ENCODE measurements at regions not wholly inside any gene's neighbourhood (a gene's known extent, or its start where the extent isn't known, plus 50 kb on each side); places are given as distances from the start of the nearest gene placed in this dataset.

GRCh38 chr9:89748021-89748670 lies 143.3 kb downstream of the GADD45G start:
- DNase-seq = no peak

- no peak for DNase-seq
Measured at GRCh38 chr9:89748831-89749499, 144.2 kb downstream of the GADD45G start.

GRCh38 chr9:89749500-89750116 lies 144.8 kb downstream of the GADD45G start:
- DNase-seq = no peak

- DNase-seq = no peak
Measured at GRCh38 chr9:89750117-89750791, 145.4 kb downstream of the GADD45G start.

GRCh38 chr9:89751079-89751825 lies 146.4 kb downstream of the GADD45G start:
- DNase-seq = no peak

- no peak for DNase-seq
Measured at GRCh38 chr9:89752154-89752553, 147.3 kb downstream of the GADD45G start.

- no peak for DNase-seq
Measured at GRCh38 chr9:89753472-89754055, 148.8 kb downstream of the GADD45G start.

- DNase-seq = no peak
Measured at GRCh38 chr9:89754193-89754592, 149.4 kb downstream of the GADD45G start.

- no peak for DNase-seq
Measured at GRCh38 chr9:89755821-89756220, 151.0 kb downstream of the GADD45G start.

- DNase-seq = no peak
Measured at GRCh38 chr9:89756891-89757537, 152.2 kb downstream of the GADD45G start.

- DNase-seq = no peak
Measured at GRCh38 chr9:89757776-89758528, 153.1 kb downstream of the GADD45G start.

- no peak for DNase-seq
Measured at GRCh38 chr9:89759572-89759971, 154.8 kb downstream of the GADD45G start.

- DNase-seq = no peak
Measured at GRCh38 chr9:89760123-89760522, 155.3 kb downstream of the GADD45G start.

- no peak for DNase-seq
Measured at GRCh38 chr9:89764217-89764616, 159.4 kb downstream of the GADD45G start.

- DNase-seq = no peak
Measured at GRCh38 chr9:89765211-89765946, 160.6 kb downstream of the GADD45G start.

- DNase-seq = no peak
Measured at GRCh38 chr9:89766991-89767390, 162.2 kb downstream of the GADD45G start.

GRCh38 chr9:89768051-89768450 lies 163.2 kb downstream of the GADD45G start:
- DNase-seq = no peak

GRCh38 chr9:89768650-89769071 lies 163.8 kb downstream of the GADD45G start:
- no peak for DNase-seq

GRCh38 chr9:89770531-89771174 lies 165.8 kb downstream of the GADD45G start:
- no peak for DNase-seq

GRCh38 chr9:89771205-89771604 lies 166.4 kb downstream of the GADD45G start:
- DNase-seq = no peak
